Liver (tissue), 3 donors: ENCODE measurements at regions not wholly inside any gene's neighbourhood (a gene's known extent, or its start where the extent isn't known, plus 50 kb on each side); places are given as distances from the start of the nearest gene placed in this dataset.

ENCODE experiments used
- RAD21 ChIP-seq, 2 donors: IDR thresholded peaks; 2 replicates each; pipeline ENCODE4 v1.6.1; 2016; ENCODE audit warnings: antibody characterized with exemption in 2 of 2, mild to moderate bottlenecking in 2 of 2
- YY1 ChIP-seq: IDR thresholded peaks from 2 replicates; pipeline ENCODE4 v1.6.1; 2016; ENCODE audit warnings: antibody characterized with exemption, mild to moderate bottlenecking
- TF ChIP-seq, protein P1 (sequence below): fragments of 150-350 bp; IDR thresholded peaks from 2 replicates; pipeline ENCODE4 v1.5.1; 2017; ENCODE audit warnings: improper control_type of control experiment, low read depth, low read length; ENCODE audit not compliant: missing input control
- TF ChIP-seq, protein P2 (sequence below): IDR thresholded peaks from 2 replicates; pipeline ENCODE4 v1.6.1; 2016; ENCODE audit warnings: antibody characterized with exemption, mild to moderate bottlenecking
- donor health status: healthy.
- donor health status: healthy.

DNA sequence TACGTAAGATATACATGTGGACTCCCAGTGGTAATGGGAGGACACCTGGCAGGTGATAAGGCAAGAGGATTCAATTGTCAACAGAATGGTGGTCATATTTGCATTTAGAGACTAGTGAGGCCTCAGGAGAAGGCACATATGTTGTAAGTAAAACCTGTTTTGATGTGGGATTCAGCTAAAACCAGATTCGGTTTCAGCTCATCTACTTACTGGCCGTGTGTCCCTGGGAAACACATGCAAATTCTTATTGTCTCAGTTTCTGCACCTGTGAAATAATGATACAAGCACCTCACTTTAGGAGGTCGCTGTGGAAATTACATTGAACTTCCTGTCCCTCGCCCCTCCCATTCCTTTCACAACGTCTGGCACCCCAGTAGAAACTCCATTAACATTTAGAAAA lies 78.9 kb upstream of the FIBIN start:
- TF ChIP-seq RAD21 (IDR thresholded peaks at IDR 0.05) (no peak), YY1 (no peak)
- TF ChIP-seq, protein P1, sequence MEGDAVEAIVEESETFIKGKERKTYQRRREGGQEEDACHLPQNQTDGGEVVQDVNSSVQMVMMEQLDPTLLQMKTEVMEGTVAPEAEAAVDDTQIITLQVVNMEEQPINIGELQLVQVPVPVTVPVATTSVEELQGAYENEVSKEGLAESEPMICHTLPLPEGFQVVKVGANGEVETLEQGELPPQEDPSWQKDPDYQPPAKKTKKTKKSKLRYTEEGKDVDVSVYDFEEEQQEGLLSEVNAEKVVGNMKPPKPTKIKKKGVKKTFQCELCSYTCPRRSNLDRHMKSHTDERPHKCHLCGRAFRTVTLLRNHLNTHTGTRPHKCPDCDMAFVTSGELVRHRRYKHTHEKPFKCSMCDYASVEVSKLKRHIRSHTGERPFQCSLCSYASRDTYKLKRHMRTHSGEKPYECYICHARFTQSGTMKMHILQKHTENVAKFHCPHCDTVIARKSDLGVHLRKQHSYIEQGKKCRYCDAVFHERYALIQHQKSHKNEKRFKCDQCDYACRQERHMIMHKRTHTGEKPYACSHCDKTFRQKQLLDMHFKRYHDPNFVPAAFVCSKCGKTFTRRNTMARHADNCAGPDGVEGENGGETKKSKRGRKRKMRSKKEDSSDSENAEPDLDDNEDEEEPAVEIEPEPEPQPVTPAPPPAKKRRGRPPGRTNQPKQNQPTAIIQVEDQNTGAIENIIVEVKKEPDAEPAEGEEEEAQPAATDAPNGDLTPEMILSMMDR: no peak
- TF ChIP-seq, protein P2, sequence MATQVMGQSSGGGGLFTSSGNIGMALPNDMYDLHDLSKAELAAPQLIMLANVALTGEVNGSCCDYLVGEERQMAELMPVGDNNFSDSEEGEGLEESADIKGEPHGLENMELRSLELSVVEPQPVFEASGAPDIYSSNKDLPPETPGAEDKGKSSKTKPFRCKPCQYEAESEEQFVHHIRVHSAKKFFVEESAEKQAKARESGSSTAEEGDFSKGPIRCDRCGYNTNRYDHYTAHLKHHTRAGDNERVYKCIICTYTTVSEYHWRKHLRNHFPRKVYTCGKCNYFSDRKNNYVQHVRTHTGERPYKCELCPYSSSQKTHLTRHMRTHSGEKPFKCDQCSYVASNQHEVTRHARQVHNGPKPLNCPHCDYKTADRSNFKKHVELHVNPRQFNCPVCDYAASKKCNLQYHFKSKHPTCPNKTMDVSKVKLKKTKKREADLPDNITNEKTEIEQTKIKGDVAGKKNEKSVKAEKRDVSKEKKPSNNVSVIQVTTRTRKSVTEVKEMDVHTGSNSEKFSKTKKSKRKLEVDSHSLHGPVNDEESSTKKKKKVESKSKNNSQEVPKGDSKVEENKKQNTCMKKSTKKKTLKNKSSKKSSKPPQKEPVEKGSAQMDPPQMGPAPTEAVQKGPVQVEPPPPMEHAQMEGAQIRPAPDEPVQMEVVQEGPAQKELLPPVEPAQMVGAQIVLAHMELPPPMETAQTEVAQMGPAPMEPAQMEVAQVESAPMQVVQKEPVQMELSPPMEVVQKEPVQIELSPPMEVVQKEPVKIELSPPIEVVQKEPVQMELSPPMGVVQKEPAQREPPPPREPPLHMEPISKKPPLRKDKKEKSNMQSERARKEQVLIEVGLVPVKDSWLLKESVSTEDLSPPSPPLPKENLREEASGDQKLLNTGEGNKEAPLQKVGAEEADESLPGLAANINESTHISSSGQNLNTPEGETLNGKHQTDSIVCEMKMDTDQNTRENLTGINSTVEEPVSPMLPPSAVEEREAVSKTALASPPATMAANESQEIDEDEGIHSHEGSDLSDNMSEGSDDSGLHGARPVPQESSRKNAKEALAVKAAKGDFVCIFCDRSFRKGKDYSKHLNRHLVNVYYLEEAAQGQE: no peak
